Ramos (cell line): ENCODE measurements at regions not wholly inside any gene's neighbourhood (a gene's known extent, or its start where the extent isn't known, plus 50 kb on each side); places are given as distances from the start of the nearest gene placed in this dataset.

ENCODE experiments used
- in situ Hi-C: fragments of 300-500 bp; cut with MboI; formaldehyde crosslinking; loops from one replicate; pipeline ENCODE4 v1.14.3; 2022; ENCODE audit warnings: low sequenced_read_pairs; ENCODE audit not compliant: unreplicated experiment

DNA sequence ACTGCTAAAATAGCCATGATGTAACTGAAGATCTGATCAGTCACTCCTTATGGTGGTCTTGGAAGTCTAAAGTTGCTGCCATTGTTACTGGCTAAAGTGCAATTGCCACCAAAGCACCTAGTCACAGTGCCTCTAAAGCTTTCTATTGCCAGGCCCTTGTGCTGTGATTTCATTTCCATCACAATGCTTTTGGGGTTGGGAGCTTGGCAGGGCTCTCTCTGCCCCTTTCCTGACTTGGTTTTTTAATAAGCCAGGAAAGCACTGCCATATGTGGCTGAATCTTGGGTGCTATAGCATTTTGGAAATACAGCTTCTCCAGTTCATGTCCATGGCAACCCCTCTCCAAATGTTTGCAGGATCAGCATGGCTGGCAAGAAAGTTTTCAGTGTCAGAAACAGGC is 1712.4 kb upstream of the TENM3 start:
- in situ Hi-C loops: no loop called here

DNA sequence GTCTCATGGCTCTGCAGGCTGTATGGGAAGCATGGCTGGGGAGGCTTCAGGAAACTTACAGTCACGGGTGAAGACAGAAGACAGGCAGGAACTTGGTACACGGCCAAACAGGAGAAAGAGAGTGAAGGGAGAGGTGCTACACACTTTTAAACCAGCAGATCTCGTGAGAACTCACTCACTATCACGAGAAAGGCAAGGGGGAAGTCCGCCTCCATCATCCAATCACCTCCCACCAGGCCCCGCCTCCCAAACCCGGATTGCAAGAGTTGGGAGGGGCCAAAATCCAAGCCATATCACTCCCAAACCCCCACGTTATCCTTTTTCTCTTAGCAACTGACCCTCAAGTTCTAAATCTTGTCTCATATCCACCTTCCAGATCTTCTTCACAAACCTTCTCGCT is 1710.5 kb upstream of the TENM3 start:
- in situ Hi-C loops: no loop called here

DNA sequence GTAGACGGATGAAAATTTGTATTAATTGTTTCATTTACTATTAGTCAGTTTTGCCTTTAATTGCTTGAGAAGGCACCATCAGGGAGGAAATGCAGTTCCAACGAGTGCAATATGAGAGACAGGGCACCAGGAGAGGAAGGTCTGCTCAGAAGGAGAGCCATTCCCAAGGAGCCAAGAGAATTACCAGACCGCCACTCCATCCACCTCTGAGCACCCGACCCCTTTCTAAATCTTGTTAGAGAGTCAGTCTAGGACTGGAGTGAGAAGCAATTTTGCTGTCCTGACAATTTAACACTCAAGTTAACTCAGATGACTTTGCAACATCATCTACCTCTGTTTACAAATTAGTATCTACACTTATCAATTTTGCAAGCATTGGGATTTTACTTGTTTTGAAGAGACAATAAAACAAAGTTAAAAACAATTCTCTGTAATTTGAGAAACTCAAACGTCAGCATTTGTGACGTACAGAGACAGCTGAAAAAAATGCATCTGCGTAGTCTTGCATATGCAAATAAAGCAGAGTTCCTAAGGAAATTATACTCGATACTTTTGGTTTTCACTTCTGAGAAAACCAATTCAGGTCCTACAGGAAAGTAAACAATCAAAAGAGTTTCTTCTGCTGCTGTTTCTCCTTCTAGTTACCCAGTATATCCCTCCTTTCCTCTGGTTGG is 1704.7 kb upstream of the TENM3 start:
- in situ Hi-C loops: no loop called here

DNA sequence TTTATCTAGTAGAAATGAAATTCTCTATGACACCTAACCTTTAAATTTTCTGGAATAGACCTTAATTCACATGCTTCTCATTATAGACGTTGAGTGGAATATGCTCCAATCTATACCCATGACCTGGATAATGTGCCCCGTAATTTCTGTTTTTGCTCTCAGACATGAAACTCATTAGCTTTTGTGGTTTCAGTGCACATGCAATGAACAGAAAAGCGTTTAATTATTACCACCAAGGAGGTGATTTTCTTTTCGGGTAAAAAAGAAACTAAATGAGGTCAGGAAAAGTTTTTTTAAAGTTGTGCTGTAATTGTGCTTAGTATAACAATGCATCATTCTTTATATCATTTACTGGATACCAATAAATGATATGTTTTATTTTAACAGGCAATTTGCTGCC is 1703.9 kb upstream of the TENM3 start:
- in situ Hi-C loops: no loop called here

DNA sequence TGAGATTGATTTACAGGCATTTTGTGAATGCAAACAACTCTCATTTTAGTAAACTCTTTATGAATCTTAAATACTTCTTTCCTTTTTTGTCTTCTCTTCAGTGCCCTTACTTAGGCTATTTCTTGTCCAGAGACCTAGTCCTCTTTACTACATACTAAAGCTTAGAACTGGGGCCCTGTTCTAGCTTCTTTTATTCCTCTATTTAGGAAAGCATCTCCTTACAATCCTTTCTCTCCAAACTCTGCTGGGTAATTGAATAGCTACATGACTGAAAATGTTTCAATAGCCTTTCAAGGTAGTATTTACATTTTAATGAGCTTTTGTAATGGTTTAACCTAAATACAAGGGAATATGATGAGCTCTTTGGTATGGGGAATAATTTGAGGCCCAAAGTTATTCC is 1701.5 kb upstream of the TENM3 start:
- in situ Hi-C loops: no loop called here

DNA sequence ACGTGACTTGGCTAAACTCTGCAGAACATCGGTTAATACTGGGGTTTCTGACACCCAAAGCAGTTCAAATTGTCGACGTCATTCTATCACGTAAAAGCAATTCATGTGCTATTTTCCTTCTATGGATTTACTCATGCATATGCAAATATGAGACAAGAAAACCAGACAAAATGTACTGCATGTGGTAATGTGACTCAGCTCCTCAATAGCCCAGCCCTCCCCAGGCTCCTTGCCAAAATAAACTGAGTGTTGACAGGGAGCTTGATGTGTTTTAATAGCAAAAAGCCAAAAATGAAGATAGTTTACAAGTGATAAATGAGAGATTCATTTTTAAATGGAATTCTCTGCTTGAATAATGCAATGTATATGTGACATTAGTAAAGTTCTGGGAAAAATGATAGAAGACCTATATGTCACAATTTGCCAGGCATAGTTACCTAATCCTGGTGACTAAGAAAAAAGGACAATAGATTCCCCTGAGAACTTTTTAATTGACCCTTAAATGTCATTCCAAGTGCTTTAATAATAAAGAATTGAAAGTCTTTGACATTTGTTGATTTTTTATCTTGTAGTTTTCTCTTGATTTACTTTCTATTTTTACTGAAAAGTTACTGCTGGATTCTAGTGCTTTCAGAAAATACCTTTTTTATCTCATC is 1700.6 kb upstream of the TENM3 start:
- in situ Hi-C loops: no loop called here

DNA sequence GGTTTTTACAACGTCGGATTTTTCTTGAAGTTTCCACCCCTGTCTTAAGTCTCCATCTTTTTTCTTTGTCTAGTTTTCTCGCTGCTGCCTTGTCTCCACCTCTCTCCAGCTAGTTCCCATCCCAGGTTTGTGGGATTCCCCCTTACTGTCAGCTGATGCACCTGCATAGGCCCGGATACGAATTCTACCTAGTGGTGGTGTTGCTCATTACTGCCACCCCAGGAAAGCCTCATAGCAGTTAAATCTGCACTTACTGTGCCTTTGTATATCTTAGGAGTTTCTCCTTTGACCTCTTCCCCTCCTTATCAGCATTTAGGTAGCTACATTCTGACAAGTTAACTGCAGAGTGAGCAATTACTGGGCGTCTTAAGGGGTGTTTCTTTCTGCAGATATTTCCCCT is 1693.1 kb upstream of the TENM3 start:
- in situ Hi-C loops: no loop called here

DNA sequence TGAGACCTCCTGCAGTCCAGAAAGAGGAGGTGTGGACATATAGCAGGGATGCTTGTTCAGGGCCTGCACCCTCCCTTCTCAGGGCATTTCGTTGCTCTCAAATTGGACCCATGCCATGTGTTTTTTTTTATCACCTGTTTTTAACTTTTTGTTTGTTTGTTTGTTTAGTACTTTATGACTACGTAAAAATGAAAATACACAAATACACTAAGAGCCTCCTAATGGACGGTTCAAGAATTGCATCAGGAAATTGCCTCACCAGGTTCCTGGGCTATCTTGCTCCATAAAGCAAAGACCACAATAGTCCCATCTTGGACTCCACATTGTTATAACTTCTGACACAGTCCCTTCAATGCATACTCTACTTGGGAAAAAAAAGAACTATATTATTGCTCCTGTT is 1685.9 kb upstream of the TENM3 start:
- in situ Hi-C loops: no loop called here

DNA sequence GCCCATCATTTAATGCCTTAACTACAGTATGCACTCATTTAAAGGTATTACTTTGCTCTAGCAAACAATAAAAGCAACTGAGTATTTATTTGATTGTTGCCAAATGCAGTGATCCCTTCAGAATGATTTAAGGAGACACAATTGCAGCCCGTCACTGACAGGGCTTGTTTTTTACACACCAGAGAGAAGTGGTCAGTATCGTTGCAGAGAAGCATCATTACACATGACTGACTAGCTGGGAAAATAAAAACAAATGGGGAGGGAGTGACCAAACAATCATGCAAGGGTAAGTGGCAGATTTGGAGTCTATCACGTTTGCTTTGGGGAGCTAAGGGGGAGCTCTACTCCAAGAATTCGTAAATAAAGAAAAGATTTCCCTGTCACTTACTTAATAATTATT is 1685.3 kb upstream of the TENM3 start:
- in situ Hi-C loops: no loop called here

DNA sequence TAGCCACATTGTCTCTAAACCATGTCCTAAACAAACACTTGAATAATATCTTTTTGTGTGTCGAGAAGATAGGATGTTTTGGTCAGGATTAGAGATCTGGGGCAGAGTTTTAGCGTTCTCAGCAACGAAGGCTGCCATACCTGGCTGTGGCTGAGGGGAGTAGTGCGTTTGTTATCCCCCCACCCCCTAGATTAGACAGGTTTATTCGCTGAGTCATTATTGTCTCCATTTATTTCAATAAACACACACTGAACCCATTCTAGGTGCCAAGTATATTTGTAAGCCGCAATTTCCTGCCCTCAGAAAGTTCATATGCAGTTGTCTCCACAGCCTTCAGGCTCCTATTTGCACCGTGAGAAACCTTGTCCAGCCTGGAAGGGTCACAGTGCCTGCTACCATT is 1684.8 kb upstream of the TENM3 start:
- in situ Hi-C loops: no loop called here

DNA sequence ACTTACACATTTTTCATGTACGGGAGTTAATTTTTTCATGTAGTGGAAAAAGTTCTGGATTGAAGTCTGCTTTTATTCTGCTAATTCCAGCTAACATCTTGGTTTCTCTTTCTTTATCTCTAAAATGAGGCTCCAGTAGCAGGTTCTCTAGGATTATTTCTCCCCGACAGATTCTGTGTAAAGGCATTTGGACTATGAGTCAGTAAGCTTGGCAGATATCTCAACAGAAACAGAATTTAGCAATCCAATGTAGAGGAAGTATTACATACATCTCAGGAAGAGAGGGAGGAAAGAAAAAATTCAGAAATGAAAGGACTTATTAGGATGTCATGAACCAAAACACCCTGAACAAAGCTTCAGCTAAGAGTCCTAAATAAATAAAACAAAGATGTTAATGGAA is 1682.3 kb upstream of the TENM3 start:
- in situ Hi-C loops: no loop called here

DNA sequence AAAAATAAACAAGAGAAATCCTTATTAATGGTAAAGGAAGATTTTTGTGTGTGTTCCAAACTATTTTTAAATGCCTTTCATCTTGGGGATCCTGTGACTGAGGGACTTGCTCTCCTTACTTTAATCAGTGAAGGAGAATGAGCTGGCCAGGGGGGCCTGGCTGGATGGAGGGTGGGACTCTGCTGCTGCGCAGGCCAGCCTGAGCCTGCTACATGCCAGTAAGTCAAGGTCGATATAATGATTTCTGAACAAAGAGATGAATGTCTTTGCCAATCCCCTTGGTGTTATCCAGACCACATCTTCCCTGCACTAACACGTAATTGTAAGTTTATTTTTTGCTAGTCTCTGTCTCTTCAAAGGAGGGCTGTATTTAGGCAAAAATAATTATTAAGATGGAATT is 1679.2 kb upstream of the TENM3 start:
- in situ Hi-C loops: no loop called here

DNA sequence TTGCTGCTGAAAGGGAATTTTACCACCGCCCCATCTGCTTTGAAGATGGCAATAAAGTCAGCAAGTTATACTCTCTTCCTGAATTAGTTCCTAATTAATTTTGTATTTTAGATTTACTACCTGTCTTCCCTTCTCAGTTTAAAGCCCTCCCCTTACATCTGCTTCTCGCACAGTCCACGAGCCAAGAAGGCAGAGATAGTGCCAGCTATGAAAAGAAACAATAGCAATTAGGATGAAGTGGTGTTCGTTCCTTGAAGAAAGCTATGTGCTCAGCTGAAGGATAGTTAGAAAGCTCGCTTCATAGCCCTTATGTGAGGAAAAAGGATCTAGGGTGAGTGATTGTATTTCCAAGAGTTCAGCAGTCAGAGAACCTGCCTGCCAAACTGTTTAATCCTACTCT is 1678.8 kb upstream of the TENM3 start:
- in situ Hi-C loops: no loop called here

DNA sequence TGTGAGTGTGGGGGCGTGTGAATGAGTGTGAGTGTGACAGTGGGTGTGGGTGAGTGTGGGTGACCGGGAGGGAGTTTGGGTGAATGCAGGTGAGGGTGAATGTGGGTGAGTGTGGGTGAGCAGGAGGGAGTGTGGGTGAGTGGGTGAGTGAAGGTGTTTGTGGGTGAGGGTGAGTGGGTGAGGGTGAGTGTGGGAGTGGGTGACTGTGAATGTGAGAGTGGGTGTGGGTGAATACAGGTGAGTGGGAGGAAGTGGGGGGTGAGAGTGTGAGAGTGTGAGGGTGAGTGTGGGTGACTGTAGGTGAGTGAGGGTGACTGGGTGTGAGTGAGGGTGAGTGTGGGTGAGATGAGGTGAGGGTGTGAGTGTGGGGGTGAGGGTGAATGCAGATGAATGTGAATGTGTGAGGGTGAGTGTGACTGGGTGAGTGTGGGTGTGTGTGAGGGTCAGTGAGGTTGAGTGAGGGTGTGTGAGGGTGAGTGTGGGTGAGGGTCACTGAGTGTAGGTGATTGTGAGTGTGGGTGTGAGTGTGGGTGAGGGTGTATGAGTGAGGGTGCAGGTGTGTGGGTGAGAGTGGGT is 1677.3 kb upstream of the TENM3 start:
- in situ Hi-C loops: no loop called here

DNA sequence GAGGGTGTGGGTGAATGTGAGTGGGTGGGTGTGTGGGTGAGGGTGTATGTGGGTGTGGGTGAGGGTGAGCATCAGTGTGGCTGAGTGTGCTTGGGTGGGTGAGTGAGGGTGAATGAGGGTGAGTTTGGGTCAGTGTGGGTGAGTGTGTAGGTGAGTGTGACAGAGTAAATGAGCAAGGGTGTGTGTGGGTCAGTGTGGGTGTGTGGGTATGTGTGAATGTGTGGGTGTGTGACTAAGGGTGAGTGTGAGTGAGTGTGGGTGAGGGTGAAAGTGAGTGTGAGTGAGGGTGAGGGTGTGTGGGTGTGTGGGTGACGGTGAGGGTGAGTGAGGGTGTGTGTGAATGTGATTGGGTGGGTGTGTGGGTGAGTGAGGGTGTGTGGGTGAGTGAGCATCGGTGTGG is 1676.7 kb upstream of the TENM3 start:
- in situ Hi-C loops: no loop called here

DNA sequence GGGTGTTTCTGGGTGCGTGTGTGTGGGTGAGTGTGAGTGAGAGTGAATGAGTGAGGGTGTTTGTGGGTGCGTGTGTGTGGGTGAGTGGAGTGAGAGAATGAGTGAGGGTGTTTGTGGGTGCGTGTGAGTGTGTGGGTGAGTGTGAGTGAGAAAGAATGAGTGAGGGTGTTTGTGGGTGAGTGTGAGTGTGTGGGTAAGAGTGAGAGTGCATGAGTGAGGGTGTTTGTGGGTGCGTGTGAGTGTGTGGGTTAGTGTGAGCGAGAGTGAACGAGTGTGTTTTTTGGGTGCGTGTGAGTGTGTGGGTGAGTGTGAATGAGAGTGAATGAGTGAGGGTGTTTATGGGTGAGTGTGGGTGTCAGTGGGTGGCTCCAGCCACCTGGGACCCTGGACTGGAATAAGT is 1676.1 kb upstream of the TENM3 start:
- in situ Hi-C loops: no loop called here

DNA sequence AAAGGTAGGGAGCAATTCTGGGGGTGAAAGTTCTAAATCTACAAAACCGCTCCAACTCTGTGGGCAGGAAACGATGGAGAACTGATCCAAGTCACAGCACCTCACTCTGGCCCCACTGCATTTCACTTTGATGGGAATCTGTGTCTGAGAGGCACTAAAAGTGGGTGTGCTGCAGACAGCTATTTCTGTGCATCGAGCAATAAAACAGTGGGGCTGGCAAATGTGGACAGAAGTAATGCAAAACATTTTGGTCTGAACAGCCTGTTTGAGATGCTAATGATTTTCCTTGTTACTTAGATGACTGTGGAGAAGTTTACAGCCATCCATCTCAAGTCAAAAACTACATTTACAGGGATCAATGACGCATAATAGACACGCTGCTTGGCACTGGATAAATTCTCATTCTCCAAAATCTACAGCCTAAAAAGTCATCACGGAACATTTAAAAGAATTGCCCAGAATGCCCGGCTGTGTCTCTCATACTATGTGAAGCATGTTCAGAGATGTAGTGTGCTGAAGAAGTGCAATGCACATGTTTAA is 1671.6 kb upstream of the TENM3 start:
- in situ Hi-C loops: no loop called here

DNA sequence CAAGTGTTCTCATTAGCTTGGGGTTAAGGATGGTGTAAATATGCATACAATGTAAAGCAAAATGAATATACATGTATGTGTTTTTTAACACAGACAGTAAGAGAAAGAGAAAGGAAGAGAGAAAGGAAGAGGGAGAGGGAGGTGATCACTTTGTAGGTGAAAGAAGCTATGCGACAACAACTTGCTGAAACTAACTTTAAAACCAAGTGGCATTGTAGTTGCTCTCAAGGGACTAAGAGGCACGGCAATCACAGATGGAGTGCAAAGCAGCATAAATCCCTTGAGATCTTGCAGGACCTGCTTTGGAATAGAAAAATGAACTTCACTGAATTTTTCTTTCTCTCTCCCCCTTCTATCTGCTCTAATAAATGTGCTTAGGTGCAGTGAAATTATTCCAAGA is 1665.0 kb upstream of the TENM3 start:
- in situ Hi-C loops: no loop called here

DNA sequence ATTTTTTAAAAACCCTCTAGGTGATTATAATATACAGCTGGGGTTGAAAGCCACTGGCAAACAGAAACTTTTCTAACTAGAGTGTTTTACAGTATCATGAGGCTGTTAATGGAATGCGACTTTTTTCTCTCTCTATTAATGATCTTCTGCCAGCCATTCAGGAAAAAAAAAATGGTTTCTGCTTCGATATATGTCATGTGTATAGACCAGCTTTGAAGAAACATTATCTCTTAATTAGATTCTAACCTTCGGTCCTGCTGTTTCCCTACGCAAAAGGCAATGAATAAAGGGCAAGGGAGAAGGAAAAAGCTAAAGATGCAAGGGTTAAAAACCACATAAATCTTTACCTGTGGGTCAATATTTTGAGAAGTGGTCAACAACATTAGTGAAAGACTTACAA is 1662.1 kb upstream of the TENM3 start:
- in situ Hi-C loops: no loop called here

DNA sequence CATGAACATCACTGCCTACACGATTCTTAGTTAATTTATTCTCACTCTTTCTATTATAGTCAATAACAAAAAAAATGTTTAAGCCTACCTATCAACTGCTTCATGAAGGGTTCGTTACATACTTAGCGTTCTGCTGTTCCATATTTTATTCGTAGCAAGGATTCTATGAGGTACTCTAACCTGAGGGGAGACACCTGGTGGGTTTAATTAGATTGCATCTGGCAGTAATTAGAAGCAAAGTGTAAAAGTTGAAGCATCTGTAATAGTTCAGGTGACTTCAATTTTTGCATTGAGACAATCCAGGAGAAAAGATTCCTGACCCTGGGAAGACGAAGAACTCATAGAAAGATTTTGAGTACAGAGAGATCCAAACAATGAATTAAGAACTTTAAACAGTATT is 1655.8 kb upstream of the TENM3 start:
- in situ Hi-C loops: no loop called here

DNA sequence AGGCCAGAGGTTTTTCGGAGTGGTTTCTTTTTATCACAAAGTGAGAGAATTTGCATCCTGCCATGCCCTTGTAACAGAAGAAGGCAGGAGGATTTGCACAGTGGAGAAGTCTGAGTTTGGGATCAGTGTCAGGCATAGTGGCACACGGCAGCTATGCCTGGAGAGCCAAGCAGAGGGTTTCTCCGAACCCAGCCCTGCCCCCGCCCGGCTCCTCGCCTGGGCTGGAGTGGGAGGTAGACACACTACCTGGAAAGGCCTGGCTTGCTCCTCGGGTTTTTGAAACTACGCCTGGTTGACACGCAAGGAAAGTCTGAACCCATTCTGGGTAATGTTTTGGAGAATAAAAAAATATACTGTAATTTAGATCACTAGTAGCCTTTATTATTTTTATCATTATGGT is 1653.6 kb upstream of the TENM3 start:
- in situ Hi-C loops: no loop called here
